HUDEP-2 (cell line): ENCODE measurements at regions not wholly inside any gene's neighbourhood (a gene's known extent, or its start where the extent isn't known, plus 50 kb on each side); places are given as distances from the start of the nearest gene placed in this dataset.

Experiments
- DNase-seq, 76 experiments: peaks; one replicate each; lab custom pipeline; 2025; ENCODE audit not compliant: unreplicated experiment in 76 of 76; lab: John Stamatoyannopoulos, UW

DNA sequence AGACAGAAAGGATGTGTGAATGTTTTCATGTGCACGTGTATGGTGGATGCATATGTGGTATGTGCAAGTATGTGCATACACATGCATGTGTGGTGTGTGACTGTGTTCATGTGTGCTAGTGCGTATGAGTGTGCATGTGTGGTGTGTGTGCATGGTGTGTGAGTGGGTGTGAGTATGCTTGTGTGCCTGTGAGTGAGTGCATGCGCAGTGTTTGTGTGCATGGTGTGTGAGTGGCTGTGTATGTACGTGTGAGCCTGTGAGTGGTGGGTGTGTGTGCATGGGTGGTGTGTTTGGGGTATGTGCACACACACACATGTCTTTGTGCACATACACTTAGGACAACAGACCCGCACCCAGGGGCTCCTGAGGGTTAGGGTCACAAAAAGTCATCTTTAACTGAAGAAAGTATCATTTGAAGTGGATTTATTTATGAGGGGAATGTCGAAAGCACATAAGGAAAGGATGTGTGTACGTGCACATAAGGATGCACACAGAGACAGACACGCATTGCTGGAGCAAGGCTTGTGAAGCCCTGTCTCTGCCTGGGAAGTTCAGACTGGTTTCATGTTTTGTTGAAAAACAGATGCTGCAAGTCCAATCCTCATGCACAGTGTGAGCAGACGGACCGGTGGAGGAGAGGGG, 237.0 kb downstream of the SYK start:
- no peak for DNase-seq

DNA sequence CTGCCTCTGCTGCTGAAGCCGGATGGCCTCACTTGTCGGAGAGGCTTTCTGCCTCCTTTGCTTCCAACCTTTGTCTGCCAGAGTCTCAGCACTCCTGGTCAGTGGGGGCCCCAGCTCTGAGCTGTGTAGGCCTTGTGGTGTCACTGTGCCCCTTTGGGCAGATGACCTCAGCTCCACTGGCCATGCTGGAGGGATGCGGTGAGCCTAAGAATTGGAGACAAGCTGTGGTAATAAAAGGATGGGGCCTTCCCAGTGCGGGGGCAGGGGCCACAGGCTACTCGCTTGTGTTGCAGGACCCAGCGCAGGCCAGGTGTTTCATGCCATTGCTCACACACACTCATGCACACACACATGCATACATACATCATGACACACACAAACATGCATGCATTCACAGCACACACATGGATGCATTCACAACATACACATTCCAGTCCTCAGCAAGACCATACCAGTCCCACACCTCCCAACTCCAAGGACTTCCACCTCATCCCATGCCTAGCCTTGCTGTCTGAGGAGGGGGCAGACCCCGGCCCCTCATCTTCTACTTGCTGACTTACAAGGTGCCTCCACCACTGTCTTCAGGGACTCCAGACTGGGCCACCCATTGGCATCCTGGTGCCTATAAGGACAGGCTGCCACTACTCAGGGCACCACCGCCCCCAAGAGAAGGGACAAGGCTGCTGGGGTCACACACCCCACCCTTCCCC, 237.7 kb downstream of the SYK start:
- DNase-seq: no peak

GRCh38 chr9:91039835-91040140, 238.2 kb downstream of the SYK start:
- DNase-seq: no peak

- DNase-seq: no peak
Measured at GRCh38 chr9:91040371-91041215, 239.0 kb downstream of the SYK start.

DNA sequence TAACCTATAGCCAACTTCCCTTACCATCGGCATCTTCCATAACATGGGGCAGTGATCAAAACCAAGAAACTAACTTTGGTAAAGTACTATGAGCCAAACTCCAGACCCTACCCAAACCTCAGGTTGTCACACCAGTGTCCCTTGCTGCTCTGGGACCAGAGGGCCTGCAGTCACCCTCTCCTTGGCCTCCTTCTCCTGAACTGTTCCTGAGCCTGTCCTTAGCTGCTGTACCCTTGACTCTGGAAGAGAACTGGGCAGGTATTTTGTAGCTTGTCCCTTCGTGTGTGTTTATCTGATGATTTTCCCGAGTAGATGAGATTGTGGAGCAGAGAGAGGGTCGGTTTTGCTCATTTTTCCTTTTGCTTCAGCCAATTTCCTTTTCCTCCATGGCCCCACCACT, 240.4 kb downstream of the SYK start:
- no peak for DNase-seq

GRCh38 chr9:91042541-91042940, 240.9 kb downstream of the SYK start:
- no peak for DNase-seq

GRCh38 chr9:91043056-91043810, 241.6 kb downstream of the SYK start:
- DNase-seq: no peak

GRCh38 chr9:91043811-91044175, 242.2 kb downstream of the SYK start:
- no peak for DNase-seq

DNA sequence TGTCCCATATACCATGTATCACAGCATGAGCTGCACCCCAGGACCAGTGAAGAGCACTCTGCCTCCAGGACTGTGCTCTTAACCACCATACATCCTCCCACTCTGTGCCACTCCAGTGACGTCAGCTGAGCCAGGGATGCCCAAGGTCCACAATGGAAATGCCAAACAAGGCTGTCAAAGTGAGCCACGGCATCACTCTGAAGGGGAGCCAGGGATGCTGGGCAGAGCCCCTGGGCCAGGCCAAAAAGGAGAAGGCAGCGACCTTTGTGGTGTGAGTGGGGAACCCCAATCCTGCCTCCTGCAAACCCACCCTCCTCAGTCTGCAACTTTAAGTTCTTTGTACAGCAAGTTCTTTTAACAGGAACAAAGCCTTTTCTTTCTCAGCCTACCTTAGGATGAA, 242.7 kb downstream of the SYK start:
- no peak for DNase-seq

DNA sequence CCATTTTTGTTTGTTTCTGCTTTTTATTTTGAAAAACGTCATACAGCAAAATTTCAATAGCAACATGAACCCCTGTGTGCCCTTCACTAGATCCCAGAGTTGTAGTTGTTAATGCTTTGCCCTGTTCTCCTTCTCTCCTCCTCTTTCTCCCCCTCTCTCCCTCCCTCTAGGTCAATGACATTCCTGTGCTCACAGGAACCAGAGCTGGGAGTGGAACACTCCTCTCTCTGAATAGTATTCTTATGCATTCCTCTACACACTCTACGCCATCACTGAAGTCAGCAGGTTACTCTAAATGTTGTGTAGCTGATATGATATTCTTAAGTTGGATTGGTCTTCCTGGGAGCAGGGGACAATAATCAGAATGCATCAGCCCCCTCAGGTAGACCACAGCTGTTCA, 243.4 kb downstream of the SYK start:
- no peak for DNase-seq

- DNase-seq: no peak
Measured at GRCh38 chr9:91047529-91047928, 245.9 kb downstream of the SYK start.

- DNase-seq: no peak
Measured at GRCh38 chr9:91047993-91048607, 246.5 kb downstream of the SYK start.

- DNase-seq: no peak
Measured at GRCh38 chr9:91048749-91049148, 247.1 kb downstream of the SYK start.

- DNase-seq: no peak
Measured at GRCh38 chr9:91053824-91054223, 252.2 kb downstream of the SYK start.

- no peak for DNase-seq
Measured at GRCh38 chr9:91055845-91056244, 254.2 kb downstream of the SYK start.

DNA sequence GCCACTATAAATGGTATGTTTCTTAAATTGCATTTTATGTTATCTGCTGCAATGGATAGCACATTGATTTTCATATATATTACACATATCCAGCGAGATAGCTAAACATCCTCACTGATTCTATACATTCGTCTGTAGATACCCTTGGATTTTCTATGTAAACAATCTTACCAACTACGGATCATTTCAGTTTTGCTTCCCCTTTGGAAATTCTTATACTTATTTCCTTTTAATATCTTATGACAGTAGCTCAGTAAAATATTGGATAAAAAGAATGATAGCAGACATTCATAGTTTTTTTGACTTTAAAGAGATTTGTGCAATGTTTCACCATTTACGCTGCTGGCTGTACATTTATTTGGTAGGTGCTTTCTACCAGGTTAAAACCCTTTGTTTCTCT, 254.9 kb downstream of the SYK start:
- no peak for DNase-seq

- no peak for DNase-seq
Measured at GRCh38 chr9:91056917-91057316, 255.3 kb downstream of the SYK start.

DNA sequence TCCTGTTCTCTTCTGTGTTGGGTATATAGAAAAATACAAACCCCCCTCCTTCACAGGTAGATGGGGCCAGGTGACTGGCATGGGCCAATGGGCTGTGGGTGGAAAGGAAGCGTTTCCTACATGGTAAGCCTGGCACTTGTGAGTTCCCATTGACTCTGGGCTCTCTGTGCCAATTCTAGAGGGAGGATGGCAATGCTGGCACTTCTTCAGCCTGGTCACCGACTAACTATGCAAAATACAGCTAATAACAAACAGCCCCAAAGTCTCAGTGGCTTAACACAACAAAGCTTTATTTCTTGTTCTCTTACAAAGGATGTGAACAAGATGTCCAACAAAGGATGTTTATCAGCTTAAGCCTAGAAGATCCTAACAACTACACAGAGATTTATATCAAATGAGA, 258.1 kb downstream of the SYK start:
- DNase-seq: no peak

- no peak for DNase-seq
Measured at GRCh38 chr9:91060520-91061343, 259.1 kb downstream of the SYK start.

DNA sequence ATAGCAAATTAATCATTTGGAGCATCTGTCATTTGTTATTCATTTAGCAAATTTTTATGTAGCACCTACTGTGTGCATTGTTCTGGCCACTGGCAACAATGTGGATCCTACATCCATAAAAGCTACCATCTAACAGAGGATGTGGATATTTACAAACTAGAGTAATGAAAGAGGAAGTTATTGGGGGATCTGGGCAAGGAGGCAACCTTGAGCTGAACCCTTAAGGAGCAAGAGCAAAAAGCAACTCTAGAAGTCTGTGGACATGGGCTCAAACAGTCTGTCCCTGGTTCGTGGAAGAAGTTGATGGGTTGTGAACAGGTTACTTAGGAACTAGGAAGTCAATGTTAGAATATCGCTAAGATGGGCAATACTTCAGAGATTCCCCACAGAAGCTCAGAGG, 259.9 kb downstream of the SYK start:
- DNase-seq: no peak
